GM12878 (cell line): ENCODE measurements at regions not wholly inside any gene's neighbourhood (a gene's known extent, or its start where the extent isn't known, plus 50 kb on each side); places are given as distances from the start of the nearest gene placed in this dataset.
"Not testable (repeated sequence)": the region's sequence is repeated elsewhere in the genome, so short reads cannot be mapped to it uniquely, and the experiment has no call there.

Source experiments
- ATAC-seq: fragments of 200-7000 bp; cut with Tn5 transposase; 3 replicates; pipeline ENCODE4 v1.9.1; 2020; ENCODE audit warnings: mild to moderate bottlenecking, moderate library complexity
- BruUV-seq: library from RNA; stranded (reverse); fragments of 400-500 nt; replicated peaks from 2 replicates; lab custom pipeline; 2021; lab: Mats Ljungman, UMichigan
- CTCF ChIA-PET: fragments of 300-600 bp; sonication (Branson Sonifier 250); formaldehyde crosslinking; extraction: SDS; loops from one replicate; lab custom pipeline; 2021; ENCODE audit warnings: inconsistent platforms; lab: Yijun Ruan, JAX
- POLR2A ChIA-PET: fragments of 350-600 bp; formaldehyde crosslinking; extraction: SDS; loops from one replicate; lab custom pipeline; 2021; ENCODE audit warnings: inconsistent platforms; lab: Charles Lee
- RAD21 ChIA-PET: fragments of 300-600 bp; sonication (Branson Sonifier 250); formaldehyde crosslinking; loops from one replicate; lab custom pipeline; 2023; ENCODE audit warnings: antibody characterized with exemption; ENCODE audit not compliant: unreplicated experiment; lab: Charles Lee
- SMC1A ChIA-PET: fragments of 300-600 bp; sonication (Branson Sonifier 250); formaldehyde crosslinking; loops from one replicate; lab custom pipeline; 2023; ENCODE audit not compliant: unreplicated experiment, uncharacterized antibody; lab: Charles Lee
- DNase-seq: peaks from one replicate; pipeline ENCODE4 v3.0.0-alpha.2; 2011; ENCODE audit warnings: low read depth, low spot score
- FAIRE-seq: peaks from 3 replicates; lab custom pipeline; 2011; peaks lifted over from hg19 to GRCh38; lab: Jason Lieb, UNC
- H2AFZ ChIP-seq: 2 replicates; pipeline ENCODE4 v1.6.0; 2011; ENCODE audit warnings: low read depth, low read length, control low read depth; ENCODE audit not compliant: control insufficient read depth
- H3K27ac ChIP-seq: 2 replicates; pipeline ENCODE4 v1.5.1; 2011; ENCODE audit warnings: control low read depth; ENCODE audit not compliant: control insufficient read depth, insufficient read depth
- H3K27me3 ChIP-seq, 2 experiments: replicated peaks in 1 of 2; 2 replicates each; pipeline versions ENCODE4 v1.6.0 to v1.6.1; 2011; ENCODE audit warnings: low read length in 1 of 2; ENCODE audit not compliant: control insufficient read depth in 2 of 2, insufficient read depth in 2 of 2
- H3K36me3 ChIP-seq, 2 experiments: 2 replicates each; pipeline ENCODE4 v1.5.1; 2011; ENCODE audit warnings: low read length in 1 of 2; ENCODE audit not compliant: control insufficient read depth in 2 of 2, insufficient read depth in 2 of 2
- H3K4me1 ChIP-seq: 2 replicates; pipeline ENCODE4 v1.6.1; 2011; ENCODE audit warnings: mild to moderate bottlenecking, low read length, moderate library complexity, mixed read lengths; ENCODE audit not compliant: control insufficient read depth, insufficient read depth
- H3K4me2 ChIP-seq: 2 replicates; pipeline ENCODE4 v1.6.0; 2011; ENCODE audit warnings: control low read depth; ENCODE audit not compliant: control insufficient read depth, insufficient read depth
- H3K4me3 ChIP-seq: fragments of 200-600 bp; sonication (generic); 2 replicates; pipeline ENCODE4 v1.5.1; 2016
- H3K79me2 ChIP-seq: 2 replicates; pipeline ENCODE4 v1.6.0; 2011; ENCODE audit warnings: low read length; ENCODE audit not compliant: control insufficient read depth, insufficient read depth
- H3K9ac ChIP-seq: 2 replicates; pipeline ENCODE4 v1.8.0; 2011; ENCODE audit warnings: low read length, control low read depth, mixed read lengths; ENCODE audit not compliant: control insufficient read depth, insufficient read depth
- H3K9me3 ChIP-seq: replicated peaks from 3 replicates; pipeline ENCODE4 v1.5.1; 2011; ENCODE audit warnings: mild to moderate bottlenecking, low read length; ENCODE audit not compliant: control insufficient read depth, insufficient read depth
- H4K20me1 ChIP-seq: 2 replicates; pipeline ENCODE4 v1.6.0; 2011; ENCODE audit not compliant: control insufficient read depth, insufficient read depth
- ASH2L ChIP-seq: fragments of 300-600, 200-600 bp; sonication (generic); IDR thresholded peaks from 2 replicates; pipeline ENCODE4 v1.6.1; 2017; ENCODE audit warnings: low read depth, mild to moderate bottlenecking, borderline replicate concordance
- CBX3 ChIP-seq: fragments of 200-600 bp; sonication (generic); IDR thresholded peaks from 2 replicates; pipeline ENCODE4 v1.6.1; 2016; ENCODE audit warnings: low read depth, borderline replicate concordance
- NR2C2 ChIP-seq: IDR thresholded peaks from 2 replicates; pipeline ENCODE4 v1.6.1; 2011; ENCODE audit warnings: borderline replicate concordance, low read depth; ENCODE audit not compliant: control insufficient read depth, insufficient read length
- RCOR1 ChIP-seq: conservative IDR thresholded peaks from 2 replicates; pipeline ENCODE4 v1.6.1; 2012; ENCODE audit warnings: low read depth, low read length, improper control_type of control experiment
- STAT3 ChIP-seq: IDR thresholded peaks from 2 replicates; pipeline ENCODE4 v1.6.1; 2011; ENCODE audit warnings: low read depth, low read length, improper control_type of control experiment
- ZBTB4 ChIP-seq: fragments of 450-650 bp; formaldehyde crosslinking; IDR thresholded peaks from 2 replicates; pipeline ENCODE4 v1.4.0; 2022; ENCODE audit warnings: mild to moderate bottlenecking, moderate library complexity
- WGBS: methylation state at CpG from one replicate; pipeline ENCODE4 v1.1.6; 2016; ENCODE audit warnings: low lambda C conversion rate; ENCODE audit not compliant: insufficient replicate concordance, insufficient coverage; ENCODE audit errors: missing lambda C conversion rate; 5-methylcytosine and 5-hydroxymethylcytosine counted together
- in situ Hi-C: fragments of 300-500 bp; cut with MboI; formaldehyde crosslinking; loops from 9 replicates; pipeline ENCODE4 v1.14.3; 2018; ENCODE audit warnings: mixed read lengths
- intact Hi-C: fragments of 100-400 bp; cut with micrococcal nuclease; formaldehyde crosslinking; loops from one replicate; pipeline ENCODE4 v1.14.2; 2022; ENCODE audit not compliant: unreplicated experiment

- no TSS peak for BruUV-seq
- H3K36me3 ChIP-seq, result no peaks in the 10 kb centered on the region
- H4K20me1 ChIP-seq, result no peaks in the 10 kb centered on the region
- ChIA-PET POLR2A (no interaction called here), RAD21 (no interaction called here), CTCF (no interaction called here), SMC1A (interaction anchor here (0.6 to 0.7 kb wide), 2 partner anchors 60 to 102 kb away, joined by 3 to 4 read pairs; no protein-coding TSS in a partner anchor)
- 88% methylated on average over 5 of the region's 5 CpGs for WGBS
- FAIRE-seq (no peak), ATAC-seq (no peak), DNase-seq (no peak)
- in situ Hi-C loops (no loop called here), intact Hi-C loops (no loop called here)
- no peak overlapping the region for H3K4me3 ChIP-seq
- H3K9me3 ChIP-seq, result peaks cover 1% of the 10 kb centered on the region; the same call in 2 of the 3 replicates
- no peak overlapping the region for H3K27ac ChIP-seq
- no peaks in the 10 kb centered on the region for H3K4me1 ChIP-seq
- H2AFZ ChIP-seq, result no peak overlapping the region
- H3K79me2 ChIP-seq, result no peaks in the 10 kb centered on the region
- H3K27me3 ChIP-seq, result no peaks in the 10 kb centered on the region
- H3K9ac ChIP-seq, result no peak overlapping the region
- no peak overlapping the region for H3K4me2 ChIP-seq
- TF ChIP-seq CBX3, result no peak
- no peak for TF ChIP-seq NR2C2
- no peak for TF ChIP-seq STAT3
- TF ChIP-seq RCOR1, result no peak
- TF ChIP-seq ASH2L, result no peak
- TF ChIP-seq ZBTB4 (CRISPR knock-in tag), result no peak
These were observed 50.7 kb upstream of the IL6ST start for GRCh38 chr5:56045469-56045868.

- H3K36me3 ChIP-seq, ATAC-seq, in situ Hi-C loops, H3K27ac ChIP-seq, intact Hi-C loops, H3K79me2 ChIP-seq, BruUV-seq, RAD21 ChIA-PET, H3K4me1 ChIP-seq, H3K27me3 ChIP-seq, POLR2A ChIA-PET, H3K9ac ChIP-seq, H3K4me3 ChIP-seq, DNase-seq, H4K20me1 ChIP-seq, CTCF ChIA-PET, H3K4me2 ChIP-seq, FAIRE-seq, H2AFZ ChIP-seq, H3K9me3 ChIP-seq: not testable (repeated sequence)
- 50% methylated on average over 10 of the region's 10 CpGs for WGBS
- SMC1A ChIA-PET, result interaction anchor here (0.7 kb wide), 1 partner anchor 103 kb away, joined by 3 read pairs; no protein-coding TSS in a partner anchor
These were observed 50.1 kb upstream of the IL6ST start for GRCh38 chr5:56044746-56045428.
